T-cell (primary cell): ENCODE measurements at regions not wholly inside any gene's neighbourhood (a gene's known extent, or its start where the extent isn't known, plus 50 kb on each side); places are given as distances from the start of the nearest gene placed in this dataset.

ENCODE experiments used
- ATAC-seq, 4 experiments: fragments of 200-7000 bp in 3 of 4; fragments of 150-1000 bp in 1 of 4; cut with Tn5 transposase; replicated peaks in 1 of 4; 1 replicate in 3 of 4; 2 replicates in 1 of 4; pipeline ENCODE4 v1.10.0; 2021; ENCODE audit warnings: moderate library complexity in 3 of 4, mild to moderate bottlenecking in 2 of 4, moderate number of reproducible peaks in 1 of 4
- CTCF ChIA-PET, 2 donors: fragments of 300-600 bp; sonication (Branson Sonifier 250); formaldehyde crosslinking; loops; one replicate each; lab custom pipeline; 2022; ENCODE audit warnings: antibody characterized with exemption in 2 of 2; lab: Charles Lee
- POLR2A ChIA-PET, 2 donors: fragments of 300-600 bp; sonication (Branson Sonifier 250); formaldehyde crosslinking; loops; one replicate each; lab custom pipeline; 2022; ENCODE audit warnings: antibody characterized with exemption in 2 of 2; lab: Charles Lee
- DNase-seq, 35 experiments: peaks; one replicate each; pipeline versions ENCODE4 v3.0.0 to v3.0.0-alpha.2; 2013 to 2023
- H3K27ac ChIP-seq: one replicate; pipeline ENCODE4 v1.5.1; 2013; ENCODE audit warnings: low read length
- H3K27me3 ChIP-seq, 2 experiments: replicated peaks in 1 of 2; 1 replicate in 1 of 2; 2 replicates in 1 of 2; pipeline versions ENCODE4 v1.6.1 to v1.7.0; 2013; ENCODE audit warnings: low read length in 1 of 2, mixed read lengths in 1 of 2; ENCODE audit not compliant: control insufficient read depth in 2 of 2, insufficient read depth in 2 of 2; ENCODE audit errors: extremely low read depth in 1 of 2
- H3K36me3 ChIP-seq, 2 donors: 1 replicate in 1 of 2; 2 replicates in 1 of 2; pipeline versions ENCODE4 v1.6.1 to v1.7.0; 2013; ENCODE audit warnings: low read length in 1 of 2; ENCODE audit not compliant: control insufficient read depth in 2 of 2, insufficient read depth in 1 of 2; ENCODE audit errors: extremely low read depth in 1 of 2
- H3K4me1 ChIP-seq, 2 experiments: 1 replicate in 1 of 2; 2 replicates in 1 of 2; pipeline versions ENCODE4 v1.6.1 to v1.7.0; 2013; ENCODE audit warnings: low read length in 2 of 2, mixed read lengths in 1 of 2; ENCODE audit not compliant: insufficient read depth in 2 of 2, control insufficient read depth in 1 of 2; ENCODE audit errors: extremely low read depth in 1 of 2
- H3K4me3 ChIP-seq, 2 donors: 1 replicate in 1 of 2; 2 replicates in 1 of 2; pipeline versions ENCODE4 v1.5.1 to v1.7.0; 2013; ENCODE audit warnings: mild to moderate bottlenecking in 2 of 2, low read length in 1 of 2, moderate library complexity in 1 of 2; ENCODE audit not compliant: control insufficient read depth in 1 of 2; ENCODE audit errors: extremely low read depth in 1 of 2
- H3K9me3 ChIP-seq: 2 replicates; pipeline ENCODE4 v1.7.0; 2013
- H3K27ac Mint-ChIP-seq, 2 donors: one replicate each; pipeline ENCODE4 v1.8.0; 2020 to 2021; ENCODE audit warnings: mild to moderate bottlenecking in 2 of 2, mixed read lengths in 2 of 2
- H3K27me3 Mint-ChIP-seq, 2 donors: one replicate each; pipeline ENCODE4 v1.8.0; 2021 to 2022; ENCODE audit warnings: mixed read lengths in 2 of 2
- H3K36me3 Mint-ChIP-seq: one replicate; pipeline ENCODE4 v1.8.0; 2021; ENCODE audit warnings: mixed read lengths
- H3K4me1 Mint-ChIP-seq, 3 donors: one replicate each; pipeline ENCODE4 v1.8.0; 2020 to 2022; ENCODE audit warnings: mixed read lengths in 3 of 3, mild to moderate bottlenecking in 1 of 3
- H3K4me3 Mint-ChIP-seq, 3 donors: one replicate each; pipeline ENCODE4 v1.8.0; 2020 to 2022; ENCODE audit warnings: mild to moderate bottlenecking in 3 of 3, mixed read lengths in 3 of 3, moderate library complexity in 3 of 3
- H3K9me3 Mint-ChIP-seq, 3 donors: one replicate each; pipeline ENCODE4 v1.8.0; 2020 to 2022; ENCODE audit warnings: mixed read lengths in 3 of 3
- WGBS: methylation state at CpG from one replicate; pipeline ENCODE4 v1.1.5; 2013; ENCODE audit warnings: missing lambda C conversion rate; ENCODE audit not compliant: insufficient coverage; 5-methylcytosine and 5-hydroxymethylcytosine counted together

- H3K9me3 Mint-ChIP-seq, result no peaks in the 10 kb centered on the region
- Histone ChIP-seq H3K9me3 (no peaks in the 10 kb centered on the region), H3K4me1 (no peaks in the 10 kb centered on the region), H3K27me3 (peaks cover 0 to 9% of the 10 kb centered on the region in 2 experiments), H3K4me3 (no peak overlapping the region), H3K27ac (no peak overlapping the region), H3K36me3 (no peaks in the 10 kb centered on the region)
- H3K36me3 Mint-ChIP-seq, result no peaks in the 10 kb centered on the region
- ChIA-PET POLR2A (no interaction called here), CTCF (no interaction called here)
- H3K4me3 Mint-ChIP-seq, result no peak overlapping the region
- no peak overlapping the region for H3K27ac Mint-ChIP-seq
- no peaks in the 10 kb centered on the region for H3K4me1 Mint-ChIP-seq
- DNase-seq (no peak), ATAC-seq (no peak)
- peaks cover 0 to 5% of the 10 kb centered on the region in 2 donors for H3K27me3 Mint-ChIP-seq
- WGBS, result 90% methylated on average over 9 of the region's 9 CpGs
Observed at GRCh38 chrX:1894026-1894294, 279.1 kb downstream of the ASMT start.

GRCh38 chrX:1894740-1895139 lies 279.9 kb downstream of the ASMT start:
- POLR2A ChIA-PET, result no interaction called here

GRCh38 chrX:1895583-1895982 lies 280.7 kb downstream of the ASMT start:
- no peaks in the 10 kb centered on the region for H3K36me3 ChIP-seq
- Mint-ChIP-seq H3K27me3 (peaks cover 2 to 6% of the 10 kb centered on the region in 2 donors), H3K4me1 (no peaks in the 10 kb centered on the region), H3K36me3 (no peaks in the 10 kb centered on the region), H3K9me3 (no peaks in the 10 kb centered on the region), H3K27ac (no peak overlapping the region), H3K4me3 (no peak overlapping the region)
- DNase-seq, result no peak
- no peaks in the 10 kb centered on the region for H3K9me3 ChIP-seq
- ChIA-PET CTCF (no interaction called here), POLR2A (no interaction called here)
- H3K4me3 ChIP-seq, result no peak overlapping the region
- H3K27me3 ChIP-seq, result peaks cover 0 to 7% of the 10 kb centered on the region in 2 experiments
- H3K27ac ChIP-seq, result no peak overlapping the region
- no peak for ATAC-seq
- H3K4me1 ChIP-seq, result no peaks in the 10 kb centered on the region

More at GRCh38 chrX:1894740-1895139, 279.9 kb downstream of the ASMT start:
- Histone ChIP-seq H3K27ac (no peak overlapping the region), H3K36me3 (no peaks in the 10 kb centered on the region), H3K27me3 (peaks cover 0 to 7% of the 10 kb centered on the region in 2 experiments), H3K4me3 (no peak overlapping the region), H3K4me1 (no peaks in the 10 kb centered on the region), H3K9me3 (no peaks in the 10 kb centered on the region)
- peaks cover 5 to 6% of the 10 kb centered on the region in 2 donors for H3K27me3 Mint-ChIP-seq
- ATAC-seq (no peak), DNase-seq (no peak)
- no peaks in the 10 kb centered on the region for H3K9me3 Mint-ChIP-seq
- H3K4me3 Mint-ChIP-seq, result no peak overlapping the region
- no peaks in the 10 kb centered on the region for H3K4me1 Mint-ChIP-seq
- WGBS, result 76% methylated on average over 17 of the region's 17 CpGs
- H3K27ac Mint-ChIP-seq, result no peak overlapping the region
- H3K36me3 Mint-ChIP-seq, result no peaks in the 10 kb centered on the region
- CTCF ChIA-PET, result no interaction called here

- H3K4me1 ChIP-seq, result no peaks in the 10 kb centered on the region
- no peaks in the 10 kb centered on the region for H3K9me3 Mint-ChIP-seq
- DNase-seq, result no peak
- WGBS, result 94% methylated on average over 3 of the region's 12 CpGs
- peaks cover 0 to 12% of the 10 kb centered on the region in 2 experiments for H3K27me3 ChIP-seq
- ChIA-PET CTCF (no interaction called here), POLR2A (no interaction called here)
- no peak overlapping the region for H3K4me3 ChIP-seq
- H3K4me3 Mint-ChIP-seq, result no peak overlapping the region
- no peak overlapping the region for H3K27ac ChIP-seq
- ATAC-seq, result no peak
- H3K27ac Mint-ChIP-seq, result no peak overlapping the region
- no peaks in the 10 kb centered on the region for H3K36me3 Mint-ChIP-seq
- H3K9me3 ChIP-seq, result no peaks in the 10 kb centered on the region
- no peaks in the 10 kb centered on the region for H3K36me3 ChIP-seq
- H3K4me1 Mint-ChIP-seq, result no peaks in the 10 kb centered on the region
- peaks cover 2 to 6% of the 10 kb centered on the region in 2 donors for H3K27me3 Mint-ChIP-seq
Observed at GRCh38 chrX:1899841-1900240, 285.0 kb downstream of the ASMT start.

GRCh38 chrX:1902901-1903235 lies 288.0 kb downstream of the ASMT start:
- Mint-ChIP-seq H3K36me3 (no peaks in the 10 kb centered on the region), H3K27me3 (peaks cover 0 to 6% of the 10 kb centered on the region in 2 donors), H3K9me3 (peaks cover 0 to 6% (median 3%) of the 10 kb centered on the region in 3 donors), H3K4me3 (no peak overlapping the region), H3K27ac (no peak overlapping the region), H3K4me1 (no peaks in the 10 kb centered on the region)
- H3K36me3 ChIP-seq, result no peaks in the 10 kb centered on the region
- no peaks in the 10 kb centered on the region for H3K9me3 ChIP-seq
- DNase-seq, result no peak
- no peaks in the 10 kb centered on the region for H3K4me1 ChIP-seq
- ChIA-PET POLR2A (no interaction called here), CTCF (no interaction called here)
- 80% methylated on average over 4 of the region's 7 CpGs for WGBS
- no peak overlapping the region for H3K27ac ChIP-seq
- peaks cover 0 to 8% of the 10 kb centered on the region in 2 experiments for H3K27me3 ChIP-seq
- no peak for ATAC-seq
- H3K4me3 ChIP-seq, result no peak overlapping the region

GRCh38 chrX:1903236-1903935 lies 288.5 kb downstream of the ASMT start:
- Histone ChIP-seq H3K4me1 (no peaks in the 10 kb centered on the region), H3K9me3 (no peaks in the 10 kb centered on the region), H3K36me3 (no peaks in the 10 kb centered on the region), H3K27me3 (peaks cover 0 to 8% of the 10 kb centered on the region in 2 experiments), H3K4me3 (no peak overlapping the region), H3K27ac (no peak overlapping the region)
- DNase-seq (no peak), ATAC-seq (no peak)
- no peaks in the 10 kb centered on the region for H3K36me3 Mint-ChIP-seq
- no peak overlapping the region for H3K4me3 Mint-ChIP-seq
- CTCF ChIA-PET, result no interaction called here
- no peaks in the 10 kb centered on the region for H3K4me1 Mint-ChIP-seq
- peaks cover 0 to 6% (median 3%) of the 10 kb centered on the region in 3 donors for H3K9me3 Mint-ChIP-seq
- no peak overlapping the region for H3K27ac Mint-ChIP-seq
- peaks cover 0 to 6% of the 10 kb centered on the region in 2 donors for H3K27me3 Mint-ChIP-seq
- POLR2A ChIA-PET, result no interaction called here
- 85% methylated on average over 15 of the region's 17 CpGs for WGBS
